Right atrium auricular region (tissue), 2 donors: ENCODE measurements at regions not wholly inside any gene's neighbourhood (a gene's known extent, or its start where the extent isn't known, plus 50 kb on each side); places are given as distances from the start of the nearest gene placed in this dataset.

Experiments used
- DNase-seq: peaks from one replicate; pipeline ENCODE4 v3.0.0-alpha.2; 2019; ENCODE audit warnings: low spot score
- H3K27ac ChIP-seq, 2 donors: fragments of 200-600 bp; sonication (generic); 1 replicate in 1 of 2; 2 replicates in 1 of 2; pipeline ENCODE4 v1.5.1; 2016 to 2019
- H3K27me3 ChIP-seq, 2 donors: fragments of 200-600 bp; sonication (generic); one replicate each; pipeline versions ENCODE4 v1.5.1 to v1.6.0; 2017 to 2019
- H3K36me3 ChIP-seq: fragments of 200-600 bp; sonication (generic); one replicate; pipeline ENCODE4 v1.5.1; 2016
- H3K4me1 ChIP-seq, 2 donors: fragments of 200-600 bp; sonication (generic); one replicate each; pipeline versions ENCODE4 v1.5.1 to v1.6.0; 2017 to 2019
- H3K4me3 ChIP-seq, 2 donors: fragments of 200-600 bp; sonication (generic); 1 replicate in 1 of 2; 2 replicates in 1 of 2; pipeline ENCODE4 v1.5.1; 2017 to 2019; ENCODE audit warnings: mild to moderate bottlenecking in 1 of 2, moderate library complexity in 1 of 2
- H3K9me3 ChIP-seq, 2 donors: fragments of 200-600 bp; sonication (generic); one replicate each; pipeline ENCODE4 v1.5.1; 2019
- TF ChIP-seq, protein P1 (sequence below), 2 donors: fragments of 200-600 bp; sonication (generic); IDR thresholded peaks; one replicate each; pipeline ENCODE4 v1.5.1; 2019; ENCODE audit warnings: antibody characterized with exemption in 2 of 2

DNA sequence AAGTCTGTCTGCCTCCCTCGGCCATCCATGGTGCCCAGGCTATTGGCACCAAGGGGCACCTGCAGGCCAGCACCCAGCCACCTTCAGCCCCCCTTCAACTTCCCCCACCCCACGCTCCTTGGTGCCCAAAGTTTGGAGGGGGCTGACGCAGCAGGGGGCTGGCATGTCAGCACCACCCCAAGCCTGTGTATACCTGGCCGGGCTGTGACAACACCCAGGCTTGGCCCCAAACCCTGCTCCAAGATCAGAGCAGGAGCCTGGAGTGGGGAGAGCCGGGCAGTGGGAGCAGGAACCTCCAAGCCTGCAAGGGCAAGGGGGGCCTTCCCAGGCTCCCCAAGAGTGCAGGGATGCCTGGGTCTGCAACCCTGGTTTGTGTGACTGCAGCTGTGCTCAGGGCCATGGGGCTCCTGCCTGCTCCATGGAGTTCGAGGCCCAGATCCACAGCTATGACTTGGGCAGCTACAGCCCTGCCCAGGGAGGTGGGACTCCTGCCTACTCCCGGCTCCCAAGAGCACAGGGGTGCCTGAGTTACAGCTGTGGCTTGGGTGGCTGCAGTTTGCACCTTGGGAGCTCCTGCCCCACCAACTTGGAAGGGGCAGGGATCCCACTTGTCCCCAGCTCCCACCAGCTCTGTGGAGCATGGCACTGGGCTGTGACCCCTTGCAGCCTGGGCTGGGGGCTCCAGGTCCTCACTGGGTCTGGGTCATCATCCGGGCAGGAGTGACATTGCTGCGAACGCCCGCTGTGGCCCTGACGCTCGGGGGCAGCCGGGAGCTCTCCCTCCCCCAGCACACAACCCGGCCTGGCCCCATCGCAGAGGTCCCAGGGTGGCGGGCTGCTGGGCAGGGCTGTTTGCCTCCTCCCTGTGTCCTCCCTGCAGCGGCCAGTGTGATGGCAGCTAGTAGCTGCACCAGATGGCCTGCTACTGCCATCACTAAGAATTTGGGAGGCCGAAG lies 175.5 kb upstream of the SDK2 start:
- H3K9me3 ChIP-seq: no peaks in the 10 kb centered on the region
- no peak for DNase-seq
- no peak overlapping the region for H3K4me3 ChIP-seq
- H3K27ac ChIP-seq: no peak overlapping the region
- H3K4me1 ChIP-seq: no peaks in the 10 kb centered on the region
- no peaks in the 10 kb centered on the region for H3K36me3 ChIP-seq
- TF ChIP-seq, protein P1, sequence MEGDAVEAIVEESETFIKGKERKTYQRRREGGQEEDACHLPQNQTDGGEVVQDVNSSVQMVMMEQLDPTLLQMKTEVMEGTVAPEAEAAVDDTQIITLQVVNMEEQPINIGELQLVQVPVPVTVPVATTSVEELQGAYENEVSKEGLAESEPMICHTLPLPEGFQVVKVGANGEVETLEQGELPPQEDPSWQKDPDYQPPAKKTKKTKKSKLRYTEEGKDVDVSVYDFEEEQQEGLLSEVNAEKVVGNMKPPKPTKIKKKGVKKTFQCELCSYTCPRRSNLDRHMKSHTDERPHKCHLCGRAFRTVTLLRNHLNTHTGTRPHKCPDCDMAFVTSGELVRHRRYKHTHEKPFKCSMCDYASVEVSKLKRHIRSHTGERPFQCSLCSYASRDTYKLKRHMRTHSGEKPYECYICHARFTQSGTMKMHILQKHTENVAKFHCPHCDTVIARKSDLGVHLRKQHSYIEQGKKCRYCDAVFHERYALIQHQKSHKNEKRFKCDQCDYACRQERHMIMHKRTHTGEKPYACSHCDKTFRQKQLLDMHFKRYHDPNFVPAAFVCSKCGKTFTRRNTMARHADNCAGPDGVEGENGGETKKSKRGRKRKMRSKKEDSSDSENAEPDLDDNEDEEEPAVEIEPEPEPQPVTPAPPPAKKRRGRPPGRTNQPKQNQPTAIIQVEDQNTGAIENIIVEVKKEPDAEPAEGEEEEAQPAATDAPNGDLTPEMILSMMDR (IDR thresholded peaks at IDR 0.05): no peak
- no peaks in the 10 kb centered on the region for H3K27me3 ChIP-seq

DNA sequence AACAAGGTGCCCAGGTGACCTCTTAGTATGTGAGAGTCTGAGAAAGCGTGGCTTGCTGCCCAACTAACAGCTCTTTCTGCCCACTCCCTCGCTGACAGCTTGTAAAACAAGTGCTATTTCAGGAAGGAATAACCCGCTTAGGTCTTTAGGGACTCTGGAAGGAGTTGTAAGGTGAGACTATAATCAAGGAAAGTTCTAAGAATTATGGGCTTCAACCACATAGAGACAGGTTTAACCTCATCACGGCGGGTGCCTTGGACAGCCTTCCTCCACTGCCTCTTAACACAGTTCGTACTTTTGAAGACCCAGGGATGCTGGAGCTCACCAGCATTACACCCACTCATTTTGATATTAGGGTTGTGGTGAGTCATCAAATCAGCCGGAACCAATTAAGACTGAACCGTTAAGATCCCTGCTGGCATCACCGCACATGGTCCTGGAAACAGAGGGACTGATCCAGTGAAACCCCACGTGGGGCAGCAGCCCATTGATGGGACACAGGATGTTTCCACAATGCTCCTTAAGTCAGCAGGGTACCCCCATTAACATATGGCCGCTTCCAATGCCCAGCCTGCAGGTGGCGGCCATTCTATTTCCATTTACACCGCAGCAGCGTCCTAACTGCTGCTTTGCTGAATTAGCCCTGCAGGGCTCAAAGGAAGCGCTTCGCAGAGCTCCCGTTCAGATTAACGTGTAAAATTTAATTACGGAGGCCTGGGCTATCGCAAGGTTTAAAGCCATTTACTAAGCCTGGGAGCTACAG lies 176.6 kb upstream of the SDK2 start:
- no peaks in the 10 kb centered on the region for H3K9me3 ChIP-seq
- H3K4me3 ChIP-seq: no peak overlapping the region
- TF ChIP-seq, protein P1 (IDR thresholded peaks at IDR 0.05): peak in 1 of 2 donors; percentile 50
- no peaks in the 10 kb centered on the region for H3K4me1 ChIP-seq
- no peaks in the 10 kb centered on the region for H3K36me3 ChIP-seq
- no peaks in the 10 kb centered on the region for H3K27me3 ChIP-seq
- H3K27ac ChIP-seq: no peak overlapping the region
- no peak for DNase-seq

DNA sequence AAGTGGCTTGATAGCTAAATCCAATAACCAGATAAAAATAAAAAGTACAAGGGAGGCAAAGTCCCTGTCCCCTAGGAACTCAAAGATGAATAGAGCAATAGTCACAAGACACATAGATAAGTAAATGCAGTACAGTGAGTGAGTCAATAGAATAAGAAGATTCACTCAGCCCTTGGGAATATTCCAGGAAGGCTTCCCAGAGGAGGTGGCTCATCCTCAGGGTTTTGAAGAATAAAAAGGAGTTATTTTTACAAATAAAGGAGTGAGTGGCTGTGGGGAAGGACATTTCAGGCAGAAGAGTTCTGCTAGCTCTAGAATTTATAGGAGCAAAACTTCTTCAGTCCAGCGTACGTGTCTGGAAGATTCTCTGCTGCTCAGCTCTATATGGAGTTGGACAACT lies 177.4 kb upstream of the SDK2 start:
- no peaks in the 10 kb centered on the region for H3K27me3 ChIP-seq
- H3K9me3 ChIP-seq: no peaks in the 10 kb centered on the region
- DNase-seq: no peak
- no peaks in the 10 kb centered on the region for H3K4me1 ChIP-seq
- H3K4me3 ChIP-seq: no peak overlapping the region
- TF ChIP-seq, protein P1 (IDR thresholded peaks at IDR 0.05): no peak
- no peaks in the 10 kb centered on the region for H3K36me3 ChIP-seq
- H3K27ac ChIP-seq: no peak overlapping the region

DNA sequence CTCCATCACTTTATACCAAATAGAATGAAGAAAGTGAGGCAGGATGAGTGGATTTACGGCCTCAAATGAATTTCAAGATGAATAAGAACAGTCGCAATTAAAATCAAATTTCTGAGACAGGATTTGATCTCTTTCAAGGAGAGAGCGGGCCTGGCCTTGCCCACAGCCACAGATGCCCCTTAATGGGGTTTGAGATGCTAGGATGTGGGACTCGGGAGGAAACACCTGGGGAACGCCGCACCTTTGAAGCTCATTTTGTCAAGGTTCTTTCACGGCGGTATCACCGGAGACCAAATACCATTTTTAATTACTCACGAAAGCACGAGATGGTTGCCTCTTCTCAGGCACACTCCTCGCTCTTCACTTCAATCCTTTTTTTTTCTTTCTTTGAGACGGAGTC lies 178.1 kb upstream of the SDK2 start:
- no peaks in the 10 kb centered on the region for H3K36me3 ChIP-seq
- peaks cover 0 to 2% of the 10 kb centered on the region in 2 donors for H3K4me1 ChIP-seq
- no peak overlapping the region for H3K4me3 ChIP-seq
- TF ChIP-seq, protein P1 (IDR thresholded peaks at IDR 0.05): no peak
- no peaks in the 10 kb centered on the region for H3K27me3 ChIP-seq
- no peak for DNase-seq
- H3K9me3 ChIP-seq: no peaks in the 10 kb centered on the region
- H3K27ac ChIP-seq: no peak overlapping the region

DNA sequence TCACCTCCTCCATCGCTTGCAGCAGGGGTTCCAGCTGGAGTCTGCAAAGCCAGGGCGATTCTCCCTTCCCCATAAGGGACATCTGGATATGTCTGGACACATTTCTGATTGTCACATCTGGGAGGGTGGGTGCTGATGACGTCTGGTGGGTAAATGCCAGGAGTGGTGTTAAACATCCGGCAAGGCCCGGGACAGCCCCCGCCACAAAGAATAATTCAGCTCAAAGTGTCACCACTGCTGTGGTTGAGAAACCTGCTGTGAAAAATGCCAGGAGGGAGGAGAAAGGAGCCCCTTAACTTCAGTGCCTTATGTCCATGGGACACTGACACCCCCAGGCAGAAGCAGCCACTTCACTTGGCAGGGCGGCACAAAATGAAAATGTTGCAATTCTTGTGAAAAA lies 179.4 kb upstream of the SDK2 start:
- TF ChIP-seq, protein P1 (IDR thresholded peaks at IDR 0.05): no peak
- H3K27me3 ChIP-seq: no peaks in the 10 kb centered on the region
- H3K36me3 ChIP-seq: no peaks in the 10 kb centered on the region
- no peak overlapping the region for H3K27ac ChIP-seq
- no peak for DNase-seq
- peaks cover 0 to 7% of the 10 kb centered on the region in 2 donors for H3K4me1 ChIP-seq
- no peak overlapping the region for H3K4me3 ChIP-seq
- H3K9me3 ChIP-seq: no peaks in the 10 kb centered on the region
